COLO668 (cell line): ENCODE measurements at regions not wholly inside any gene's neighbourhood (a gene's known extent, or its start where the extent isn't known, plus 50 kb on each side); places are given as distances from the start of the nearest gene placed in this dataset.

Source experiments
- DNase-seq: peaks from one replicate; lab custom pipeline; 2025; ENCODE audit not compliant: unreplicated experiment; lab: John Stamatoyannopoulos, UW

DNA sequence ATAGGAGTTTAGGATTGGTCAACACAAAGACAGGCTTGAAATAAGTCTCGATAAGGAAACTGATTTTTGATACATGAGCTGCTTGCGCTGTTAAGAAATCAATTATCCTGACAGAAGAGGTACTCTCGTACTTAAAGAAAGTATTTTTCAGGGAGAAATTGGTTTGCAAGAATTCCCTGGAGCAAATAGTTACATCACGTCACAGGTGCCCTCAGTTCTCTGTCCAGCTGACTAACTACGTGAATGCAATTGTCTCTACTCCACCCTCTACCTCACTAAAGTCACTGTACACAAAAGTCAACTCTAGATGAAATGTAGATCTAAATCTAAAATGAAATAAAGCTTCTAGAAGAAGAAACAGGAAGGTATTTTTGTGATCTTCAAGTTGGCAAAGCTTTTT lies 130.6 kb upstream of the KCNJ16 start:
- no peak for DNase-seq

DNA sequence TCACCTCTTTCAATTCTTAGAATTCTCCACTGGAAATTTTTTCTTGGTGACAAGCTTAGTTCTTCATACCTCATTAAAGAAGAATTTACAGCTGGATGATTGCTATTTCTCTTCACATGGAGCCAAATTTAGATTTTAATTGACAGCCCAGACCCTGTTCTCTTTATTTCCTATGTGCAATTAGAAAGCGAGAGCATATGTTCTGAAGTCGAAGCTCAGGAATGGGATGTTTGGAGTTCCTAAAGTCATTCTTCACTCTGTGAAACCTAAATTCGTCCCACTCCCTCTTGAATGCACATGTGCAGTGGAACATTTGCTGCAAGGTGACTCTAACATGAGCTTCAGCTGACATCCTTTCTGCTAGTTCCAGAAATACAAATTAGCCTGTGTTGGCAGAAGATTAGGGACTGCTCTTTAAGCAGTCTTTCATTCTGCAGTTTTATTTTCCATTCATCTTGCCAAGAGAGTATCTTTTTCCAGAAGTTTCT lies 129.3 kb upstream of the KCNJ16 start:
- no peak for DNase-seq

DNA sequence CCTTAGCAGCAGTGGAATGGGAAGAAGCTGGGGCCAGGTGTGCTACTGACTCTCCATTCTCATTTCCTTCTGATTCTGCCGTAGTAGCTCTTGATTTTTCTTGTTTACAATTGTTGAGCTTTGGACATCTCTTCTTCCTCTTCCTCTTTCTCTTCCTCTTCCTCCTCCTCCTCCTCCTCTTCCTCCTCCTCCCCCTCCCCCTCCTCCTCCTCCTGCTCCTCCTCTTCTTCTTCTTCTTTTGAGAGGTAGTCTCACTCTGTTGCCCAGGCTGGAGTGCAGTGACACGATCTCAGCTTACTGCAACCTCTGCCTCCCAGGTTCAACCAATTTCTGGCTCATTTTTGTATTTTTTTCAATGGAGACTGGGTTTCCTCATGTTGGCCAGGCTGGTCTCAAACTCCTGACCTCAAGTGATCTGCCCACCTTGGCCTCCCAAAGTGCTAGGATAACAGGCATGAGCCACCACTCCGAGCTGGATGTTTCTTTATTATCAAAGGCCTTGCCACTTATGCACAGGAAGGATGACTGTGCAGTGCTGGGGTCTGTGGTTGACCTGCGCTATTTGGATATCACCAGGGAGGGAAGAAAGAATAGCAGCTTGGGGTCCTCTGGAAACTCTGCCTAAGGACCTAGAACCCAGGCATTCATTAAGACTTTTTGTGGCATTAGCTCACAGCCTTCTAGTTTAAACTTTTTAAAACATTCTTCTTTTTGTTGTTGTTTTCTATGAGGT lies 127.8 kb upstream of the KCNJ16 start:
- DNase-seq = no peak

DNA sequence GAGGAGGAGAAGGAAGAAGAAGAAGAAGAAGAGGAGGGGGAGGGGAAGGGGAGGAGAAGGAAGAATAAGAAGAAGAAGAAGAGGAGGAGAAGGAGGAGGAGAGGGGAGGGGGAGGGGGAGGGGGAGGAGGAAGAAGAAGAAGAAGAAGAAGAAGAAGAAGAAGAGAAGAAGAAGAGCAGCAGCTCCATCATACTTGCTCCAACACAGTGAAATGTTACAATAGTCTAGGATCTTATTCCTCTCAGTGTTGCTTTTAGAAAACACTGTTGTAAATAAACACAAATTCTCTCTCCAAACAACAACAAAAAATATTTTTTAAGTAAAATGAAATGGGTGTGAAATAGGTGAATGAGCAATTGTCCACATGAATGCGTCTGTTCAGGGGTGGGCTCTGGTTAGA lies 126.6 kb upstream of the KCNJ16 start:
- DNase-seq = no peak

DNA sequence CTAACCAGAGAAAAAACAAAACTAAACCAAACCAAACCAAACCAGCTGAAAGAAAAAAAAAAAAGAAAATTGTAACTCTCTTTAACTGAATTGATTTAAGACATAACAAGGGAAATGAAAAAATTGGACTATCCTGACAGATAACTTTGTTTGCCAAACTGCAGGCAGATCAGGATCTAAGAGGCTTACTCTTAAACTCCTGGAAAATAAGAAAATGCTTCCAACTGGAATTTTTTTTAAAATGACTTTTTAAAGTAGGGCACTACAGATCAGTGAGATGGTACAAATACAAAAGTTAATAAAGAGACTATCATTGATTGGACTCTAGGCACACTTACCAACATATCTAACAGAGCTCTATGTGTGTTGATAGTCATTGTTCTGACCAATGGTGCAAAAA lies 125.5 kb upstream of the KCNJ16 start:
- DNase-seq = no peak

DNA sequence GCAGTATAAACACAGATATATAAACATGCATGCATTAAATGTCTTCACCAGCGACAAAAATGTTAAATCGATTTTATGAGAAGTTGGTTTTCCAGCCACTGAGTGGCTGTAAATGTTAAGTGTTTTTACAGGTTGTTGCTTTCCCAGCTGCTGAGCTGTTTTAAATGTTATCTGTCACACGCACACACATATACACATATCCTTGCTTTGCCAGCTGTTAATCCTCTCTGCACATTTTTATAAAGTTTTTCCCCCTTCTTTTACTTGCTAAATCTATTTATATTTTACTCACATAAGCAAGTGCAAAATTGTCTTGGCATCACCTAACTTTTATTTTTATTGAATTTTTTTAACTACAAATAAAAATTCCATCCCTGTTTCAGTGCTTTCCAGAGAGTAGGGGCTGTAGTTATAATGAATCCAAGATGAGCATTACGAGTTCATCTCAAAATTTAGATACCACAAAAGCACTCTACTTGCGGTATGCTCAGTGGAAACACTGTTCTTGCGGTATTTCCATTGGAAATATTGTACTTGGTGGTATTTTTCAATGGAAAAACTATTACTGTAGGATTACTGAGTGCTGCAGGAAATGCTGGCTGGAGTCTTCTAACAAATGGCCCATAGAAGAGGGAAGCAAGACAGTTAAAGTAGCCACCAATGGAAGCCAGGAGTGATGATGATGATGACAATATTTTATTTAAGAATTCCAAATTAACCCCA lies 124.9 kb upstream of the KCNJ16 start:
- DNase-seq = no peak

DNA sequence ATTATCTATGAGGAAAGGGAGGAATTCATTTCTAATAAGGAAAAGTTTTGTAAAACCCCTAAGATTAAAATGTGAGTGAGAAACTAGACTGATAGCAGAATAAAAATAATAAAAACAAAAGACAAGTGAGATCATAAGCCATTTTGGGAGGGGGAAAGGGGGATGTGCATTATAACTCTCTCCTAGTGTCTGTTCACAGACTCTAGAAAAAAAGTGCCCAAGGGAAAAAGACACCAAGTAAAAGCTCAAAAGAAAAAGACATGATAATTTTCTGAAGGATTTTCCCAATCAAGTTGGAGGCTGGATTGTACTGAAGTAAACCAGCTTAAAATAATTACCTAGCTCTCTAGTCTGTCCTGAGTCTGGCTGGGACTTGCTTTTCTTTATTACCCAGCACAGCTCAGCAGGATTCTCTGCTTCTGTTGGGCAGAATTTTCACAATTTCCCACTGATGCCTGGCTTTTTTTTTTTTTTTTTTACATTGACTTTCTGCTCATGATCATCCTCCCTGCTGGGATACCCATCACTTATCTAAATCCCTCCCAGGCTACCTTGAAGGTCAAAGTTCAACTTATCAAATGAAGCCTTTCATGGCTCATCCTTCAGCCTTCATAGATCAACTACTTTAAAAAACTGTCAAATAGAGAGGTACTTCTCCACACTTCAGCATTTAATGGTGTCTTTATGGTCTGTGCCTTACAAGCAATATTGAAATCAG lies 124.2 kb upstream of the KCNJ16 start:
- DNase-seq = no peak

DNA sequence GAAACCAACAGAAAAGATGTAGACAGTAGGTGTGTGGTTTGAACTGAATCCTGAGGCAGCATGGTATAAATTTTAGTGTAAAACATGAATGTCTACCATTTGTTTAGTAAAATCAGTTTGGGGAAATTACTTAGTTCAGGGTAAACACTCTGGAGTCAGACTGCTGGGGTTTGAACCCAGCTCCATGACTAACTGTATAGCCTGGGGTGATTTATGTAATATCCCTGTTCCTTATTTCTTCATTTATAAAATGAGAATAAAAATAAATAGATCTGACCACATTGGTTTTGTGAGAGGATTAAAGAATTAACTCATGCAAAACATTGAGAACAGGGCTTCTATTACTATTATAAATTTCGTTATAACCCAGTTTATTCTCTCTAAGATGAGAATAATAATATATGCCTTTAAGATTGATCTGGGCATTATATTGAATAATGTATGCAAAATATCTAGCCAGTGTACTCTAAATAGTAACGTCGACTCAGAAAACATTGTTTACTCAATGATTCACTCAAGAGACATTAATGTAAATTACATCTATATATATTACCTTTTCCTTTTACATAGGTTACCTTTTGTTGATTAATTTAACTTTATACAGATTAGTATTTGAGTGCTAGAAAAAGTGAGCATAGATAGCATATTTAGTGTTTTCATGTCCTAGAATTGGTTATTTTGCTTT lies 120.6 kb upstream of the KCNJ16 start:
- no peak for DNase-seq

DNA sequence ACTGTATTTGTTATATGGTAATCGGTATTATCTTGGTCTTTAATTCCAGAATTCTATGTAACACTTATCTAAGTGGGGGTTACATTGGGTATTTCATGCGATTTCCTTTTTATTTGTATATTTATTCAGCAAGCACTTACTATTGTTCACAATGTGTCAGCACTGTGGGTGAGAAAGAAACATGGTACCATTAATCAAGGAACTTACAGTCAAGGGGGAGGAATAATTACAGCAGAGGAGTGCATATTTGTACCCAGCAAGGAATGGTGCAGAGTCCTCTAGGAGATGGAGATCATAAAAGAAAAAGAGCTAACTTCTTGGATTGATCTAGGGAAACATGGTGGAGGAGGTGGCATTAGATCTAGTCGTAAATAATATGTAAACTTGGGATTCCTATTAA lies 117.0 kb upstream of the KCNJ16 start:
- DNase-seq = no peak

DNA sequence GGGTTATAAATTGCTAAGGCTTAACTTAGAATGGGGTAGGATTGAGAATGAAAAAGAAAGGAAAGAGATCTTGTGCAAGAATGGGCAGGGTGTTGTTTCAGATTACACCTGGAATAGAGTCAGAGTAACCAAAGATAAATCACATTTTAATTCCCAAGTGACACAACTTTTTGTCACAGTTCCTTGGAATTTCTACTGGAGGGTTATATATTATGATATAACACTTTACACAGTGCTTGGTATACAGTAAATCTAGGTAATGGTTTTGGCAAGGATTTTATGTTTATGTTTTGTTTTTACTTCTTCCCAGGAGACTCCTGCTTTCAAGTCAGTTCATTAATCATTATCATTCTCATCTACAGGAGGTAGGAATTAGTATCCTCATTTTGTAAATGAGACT lies 115.7 kb upstream of the KCNJ16 start:
- no peak for DNase-seq

DNA sequence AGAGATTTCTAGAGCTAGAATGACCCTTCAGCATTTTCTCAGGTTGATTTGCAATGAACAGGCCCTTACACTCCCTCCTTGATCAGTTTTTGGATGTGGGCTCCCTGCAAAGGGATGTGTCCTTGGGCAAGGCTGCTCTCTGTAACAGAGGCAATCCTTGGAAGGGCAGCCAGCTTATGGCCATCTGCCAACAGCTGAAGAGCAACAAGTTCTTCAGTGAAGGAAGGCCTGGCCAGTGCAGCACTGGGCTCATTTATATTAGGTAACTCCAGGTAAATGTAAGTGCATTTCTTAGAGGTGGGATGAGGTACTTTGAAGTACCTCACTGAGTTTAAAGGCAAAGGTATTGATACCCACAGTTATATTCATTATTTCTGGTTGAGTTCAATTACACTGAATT lies 114.3 kb upstream of the KCNJ16 start:
- no peak for DNase-seq

DNA sequence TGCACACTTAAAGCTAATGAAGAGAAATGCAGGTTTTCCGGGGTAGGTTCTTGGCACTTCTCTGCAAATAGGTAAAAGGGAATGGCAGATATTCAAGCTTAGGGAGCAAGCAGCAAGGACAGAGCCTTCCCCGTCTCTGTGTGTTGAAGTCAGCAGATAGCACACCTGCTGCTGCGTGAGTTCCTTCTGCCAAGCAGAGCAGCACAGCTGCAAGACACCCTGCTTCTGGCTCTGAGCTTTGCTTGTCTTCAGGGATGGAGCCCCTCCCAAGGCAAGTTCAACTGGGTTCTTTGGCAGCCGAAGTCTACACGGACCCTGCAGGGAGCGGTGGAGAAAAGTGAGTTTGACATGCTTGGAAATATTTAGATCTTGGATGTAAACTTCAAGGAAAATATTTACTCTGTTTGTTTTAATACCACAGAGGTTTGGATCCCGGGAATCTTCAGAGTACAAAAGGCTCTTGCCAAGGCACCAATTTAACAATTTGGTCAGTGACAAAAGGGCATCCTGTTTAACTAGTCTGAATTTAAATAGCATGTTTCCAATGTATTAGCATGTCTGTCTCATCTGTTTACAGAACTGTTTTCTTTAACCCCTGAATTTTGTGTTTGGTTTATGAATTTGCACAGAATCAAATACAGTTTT lies 113.4 kb upstream of the KCNJ16 start:
- DNase-seq = no peak

DNA sequence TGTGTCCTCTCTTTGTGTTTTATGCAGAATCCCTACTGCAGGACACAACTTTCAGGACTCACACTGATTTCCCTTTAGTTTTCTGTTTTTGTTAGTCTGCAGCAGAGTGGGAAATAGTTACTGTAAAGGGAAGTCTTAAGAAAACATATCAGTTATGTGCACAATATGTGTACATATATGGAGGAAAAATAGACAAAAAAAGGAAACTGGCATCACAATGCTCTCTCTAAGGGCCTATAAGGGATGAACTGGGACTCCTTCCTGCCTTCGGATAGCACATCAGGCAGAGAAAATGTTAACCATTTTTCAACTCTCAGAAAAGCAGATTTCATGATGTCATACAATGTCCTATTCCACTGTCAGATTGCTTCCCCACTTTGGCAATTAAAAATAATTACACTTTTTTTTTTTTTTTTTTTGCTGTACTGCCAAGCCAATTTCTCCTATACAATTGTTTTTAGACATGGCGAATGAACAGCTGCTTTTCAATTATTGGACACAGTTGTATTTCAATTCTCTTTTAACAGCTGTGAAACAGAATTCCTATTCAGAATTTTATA lies 112.5 kb upstream of the KCNJ16 start:
- DNase-seq = no peak

DNA sequence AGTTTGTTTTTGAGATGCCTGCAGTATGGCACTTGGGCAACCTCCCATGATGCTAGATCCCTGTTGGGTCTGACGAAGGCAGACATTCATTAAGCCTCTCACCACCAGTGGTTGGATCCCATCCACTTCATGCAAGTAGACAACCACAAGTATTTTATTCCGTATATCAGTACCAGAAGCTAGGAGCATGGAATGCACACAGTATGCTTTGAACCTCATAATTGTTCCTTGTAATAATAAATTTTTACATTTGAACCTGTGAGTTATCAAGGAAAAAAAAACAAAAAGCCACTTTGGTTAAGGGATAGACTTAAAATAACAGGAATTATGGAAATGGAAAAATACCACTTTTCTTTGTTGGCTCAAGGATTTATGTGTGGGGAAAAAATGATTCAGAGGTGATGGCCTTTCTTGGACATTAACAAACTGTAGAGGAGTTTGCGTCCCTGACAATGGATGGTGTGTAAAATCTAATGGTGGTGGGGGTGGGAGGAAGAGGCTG lies 107.1 kb upstream of the KCNJ16 start:
- DNase-seq = no peak

DNA sequence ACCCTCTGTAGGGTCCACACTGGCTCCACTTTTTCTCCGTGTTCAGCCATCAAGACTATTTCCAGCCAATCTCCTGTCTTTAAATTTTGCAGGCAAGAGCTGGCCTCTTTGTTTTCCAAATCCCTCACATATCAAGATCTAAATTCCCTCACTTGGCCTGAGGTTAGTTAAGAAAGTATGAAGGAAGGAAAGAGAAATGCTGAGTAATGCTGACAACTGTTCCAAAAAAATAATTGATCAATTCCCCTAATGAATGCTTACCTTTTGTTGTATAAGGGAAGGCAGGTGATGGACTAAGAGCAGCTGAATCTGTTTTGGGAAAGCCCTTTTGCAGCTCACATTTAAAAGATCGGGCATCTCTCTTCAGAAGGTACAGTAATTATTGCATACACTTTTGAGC lies 105.1 kb upstream of the KCNJ16 start:
- no peak for DNase-seq

DNA sequence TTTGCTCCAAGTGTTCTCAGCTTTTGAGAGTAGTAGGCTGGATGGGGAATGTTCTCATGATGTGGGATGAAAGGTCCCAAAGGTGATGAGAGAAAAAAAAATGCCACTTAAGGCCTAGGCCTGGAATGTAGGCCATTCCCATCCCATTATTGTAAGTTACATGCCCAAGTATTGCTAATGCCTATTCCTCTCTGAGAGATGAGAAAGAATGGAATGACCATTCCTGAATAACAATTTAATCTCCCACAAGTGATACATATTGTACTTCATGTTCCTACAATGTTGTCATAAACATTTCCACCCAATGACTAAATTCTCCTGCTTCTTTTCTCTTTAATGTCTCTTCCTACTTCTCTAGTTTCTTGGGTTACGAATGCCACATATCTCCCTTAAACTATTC lies 102.8 kb upstream of the KCNJ16 start:
- DNase-seq = no peak

DNA sequence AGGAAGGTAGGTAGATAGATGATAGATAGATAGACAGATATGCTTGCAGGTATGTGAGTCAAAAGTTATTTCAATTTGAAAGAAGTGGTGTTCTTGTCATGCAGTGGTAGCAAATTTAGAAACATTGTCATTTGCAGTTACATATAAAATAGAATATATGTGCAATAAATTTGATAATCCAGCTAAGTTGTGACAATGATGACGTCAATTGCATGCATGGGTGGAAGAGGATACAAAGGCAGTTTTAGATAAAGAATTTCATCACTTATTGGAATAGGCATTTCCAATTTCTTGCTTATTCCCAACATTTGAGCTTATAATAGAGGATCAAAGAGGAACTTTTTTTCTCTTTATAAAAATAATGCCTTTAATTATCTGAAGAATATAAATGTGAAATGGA lies 99.2 kb upstream of the KCNJ16 start:
- DNase-seq = no peak

DNA sequence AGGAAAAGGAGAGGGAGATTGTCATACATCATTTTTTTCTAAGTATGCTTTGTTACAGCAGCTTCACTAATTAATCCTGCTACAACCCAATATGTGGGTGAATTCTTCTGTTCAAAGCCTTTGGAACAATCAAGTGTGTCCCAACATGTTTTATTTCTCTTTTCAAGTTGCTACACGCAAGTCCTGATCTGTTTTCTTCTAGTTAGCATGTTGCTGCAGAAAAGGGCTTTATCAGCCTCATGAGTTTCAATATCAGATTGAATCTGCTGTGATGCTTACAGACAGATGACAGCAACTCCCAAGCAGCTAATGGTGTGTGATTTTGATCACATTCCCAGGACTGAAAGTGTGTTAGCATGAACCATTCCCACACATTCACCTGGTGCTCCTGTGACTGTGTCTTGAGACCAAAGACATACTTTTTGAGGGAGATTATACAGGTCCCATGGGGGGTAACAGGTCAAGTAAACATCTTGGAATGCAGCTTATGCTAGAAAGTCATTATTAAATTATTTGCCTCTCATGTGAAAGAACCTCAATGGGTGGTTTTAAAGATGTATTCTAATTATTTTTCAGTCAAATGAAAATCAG lies 96.9 kb upstream of the KCNJ16 start:
- DNase-seq = no peak

DNA sequence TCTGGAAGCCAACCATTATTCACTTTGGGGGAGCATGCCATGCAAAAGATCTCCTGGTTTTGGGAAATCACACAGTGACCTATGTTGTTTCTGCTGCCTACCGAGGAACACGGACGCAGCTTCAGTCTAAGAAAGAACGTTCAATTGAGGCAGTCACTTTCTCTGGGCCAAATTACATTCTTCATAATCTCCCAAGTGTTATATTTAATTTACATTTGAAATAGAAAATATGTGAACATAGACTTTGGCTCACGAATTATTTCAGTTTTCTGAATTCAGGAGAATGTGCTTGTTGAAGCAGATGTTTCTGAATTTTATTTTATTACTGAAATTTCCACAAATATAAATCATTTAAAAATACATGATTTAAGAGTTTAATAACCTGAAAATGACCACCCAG lies 93.6 kb upstream of the KCNJ16 start:
- no peak for DNase-seq

DNA sequence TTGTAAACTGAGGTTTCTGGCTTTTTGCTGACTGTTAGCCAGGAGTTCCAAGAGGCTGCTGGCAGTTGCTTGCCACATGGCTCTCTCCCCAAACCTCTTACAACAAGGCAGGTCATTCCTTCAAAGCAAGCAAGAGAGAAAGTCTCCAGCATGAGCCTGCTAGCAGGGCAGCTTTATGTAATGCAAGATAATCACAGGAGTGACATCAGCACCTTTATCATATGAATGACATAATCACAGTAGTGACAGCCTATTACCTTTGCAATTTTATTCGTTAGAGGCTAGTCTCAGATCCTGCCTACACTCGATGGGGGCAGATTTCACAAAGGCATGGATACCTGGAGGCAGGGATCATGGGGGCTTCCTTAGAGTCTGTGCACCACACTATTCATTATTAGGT lies 79.5 kb upstream of the KCNJ16 start:
- DNase-seq = no peak
